HG03196 (cell line): ENCODE measurements at regions not wholly inside any gene's neighbourhood (a gene's known extent, or its start where the extent isn't known, plus 50 kb on each side); places are given as distances from the start of the nearest gene placed in this dataset.
"Not testable (repeated sequence)": the region's sequence is repeated elsewhere in the genome, so short reads cannot be mapped to it uniquely, and the experiment has no call there.

Experiments used
- ATAC-seq: cut with Tn5 transposase; IDR thresholded peaks from one replicate; pipeline ENCODE4 v1.9.1; 2021; ENCODE audit not compliant: unreplicated experiment

GRCh38 chr1:191305370-191305769, 827.7 kb upstream of the BRINP3 start:
- ATAC-seq, result no peak

GRCh38 chr1:191306916-191307315, 829.3 kb upstream of the BRINP3 start:
- ATAC-seq, result no peak

- no peak for ATAC-seq
Observed at GRCh38 chr1:191320062-191320461, 838.2 kb upstream of the RGS18 start.

- no peak for ATAC-seq
Observed at GRCh38 chr1:191327868-191328267, 830.4 kb upstream of the RGS18 start.

- ATAC-seq, result no peak
Observed at GRCh38 chr1:191343816-191344215, 814.4 kb upstream of the RGS18 start.

GRCh38 chr1:191346381-191346780, 811.9 kb upstream of the RGS18 start:
- no peak for ATAC-seq

GRCh38 chr1:191348328-191348727, 809.9 kb upstream of the RGS18 start:
- no peak for ATAC-seq

GRCh38 chr1:191350938-191351337, 807.3 kb upstream of the RGS18 start:
- ATAC-seq, result no peak

GRCh38 chr1:191358724-191359123, 799.5 kb upstream of the RGS18 start:
- ATAC-seq, result no peak

- no peak for ATAC-seq
Observed at GRCh38 chr1:191366686-191367085, 791.6 kb upstream of the RGS18 start.

- no peak for ATAC-seq
Observed at GRCh38 chr1:191368891-191369654, 789.2 kb upstream of the RGS18 start.

- ATAC-seq, result no peak
Observed at GRCh38 chr1:191371626-191372025, 786.6 kb upstream of the RGS18 start.

GRCh38 chr1:191388283-191388682, 770.0 kb upstream of the RGS18 start:
- ATAC-seq, result no peak

- no peak for ATAC-seq
Observed at GRCh38 chr1:191396622-191397021, 761.6 kb upstream of the RGS18 start.

- ATAC-seq, result no peak
Observed at GRCh38 chr1:191398551-191398950, 759.7 kb upstream of the RGS18 start.

GRCh38 chr1:191405417-191405816, 752.8 kb upstream of the RGS18 start:
- no peak for ATAC-seq

GRCh38 chr1:191414981-191415640, 743.2 kb upstream of the RGS18 start:
- ATAC-seq, result no peak

- no peak for ATAC-seq
Observed at GRCh38 chr1:191419842-191420241, 738.4 kb upstream of the RGS18 start.

- ATAC-seq, result no peak
Observed at GRCh38 chr1:191427593-191427992, 730.7 kb upstream of the RGS18 start.

GRCh38 chr1:191432817-191433216, 725.4 kb upstream of the RGS18 start:
- ATAC-seq, result no peak

- no peak for ATAC-seq
Observed at GRCh38 chr1:191438979-191439378, 719.3 kb upstream of the RGS18 start.

- ATAC-seq, result not testable (repeated sequence)
Observed at GRCh38 chr1:191448279-191448678, 710.0 kb upstream of the RGS18 start.

GRCh38 chr1:191452586-191452985, 705.7 kb upstream of the RGS18 start:
- no peak for ATAC-seq
